Endometrium (tissue), 2 donors: ENCODE measurements at regions not wholly inside any gene's neighbourhood (a gene's known extent, or its start where the extent isn't known, plus 50 kb on each side); places are given as distances from the start of the nearest gene placed in this dataset.
"Not testable (repeated sequence)": the region's sequence is repeated elsewhere in the genome, so short reads cannot be mapped to it uniquely, and the experiment has no call there.

ENCODE experiments used
- FAIRE-seq: peaks from 2 replicates; lab custom pipeline; 2012; peaks lifted over from hg19 to GRCh38; lab: Jason Lieb, UNC
- donor health status: control.
- donor health status: control.

GRCh38 chr9:62833323-62834200 lies 1643.7 kb downstream of the SPATA31A7 start:
- not testable (repeated sequence) for FAIRE-seq

GRCh38 chr9:62837254-62837911 lies 1647.5 kb downstream of the SPATA31A7 start:
- FAIRE-seq, result not testable (repeated sequence)

- FAIRE-seq, result not testable (repeated sequence)
Observed at GRCh38 chr9:62838024-62838718, 1648.3 kb downstream of the SPATA31A7 start.

- FAIRE-seq, result not testable (repeated sequence)
Observed at GRCh38 chr9:62839168-62839567, 1649.3 kb downstream of the SPATA31A7 start.

GRCh38 chr9:62843145-62843544 lies 1653.3 kb downstream of the SPATA31A7 start:
- FAIRE-seq, result not testable (repeated sequence)

GRCh38 chr9:62843706-62844290 lies 1654.0 kb downstream of the SPATA31A7 start:
- FAIRE-seq, result not testable (repeated sequence)

- FAIRE-seq, result not testable (repeated sequence)
Observed at GRCh38 chr9:62844681-62845185, 1654.9 kb downstream of the SPATA31A7 start.

- FAIRE-seq, result not testable (repeated sequence)
Observed at GRCh38 chr9:62848258-62848657, 1658.4 kb downstream of the SPATA31A7 start.

- not testable (repeated sequence) for FAIRE-seq
Observed at GRCh38 chr9:62849991-62850390, 1660.2 kb downstream of the SPATA31A7 start.

- not testable (repeated sequence) for FAIRE-seq
Observed at GRCh38 chr9:62857280-62857679, 1667.4 kb downstream of the SPATA31A7 start.

- FAIRE-seq, result not testable (repeated sequence)
Observed at GRCh38 chr9:62858240-62858639, 1668.4 kb downstream of the SPATA31A7 start.

- not testable (repeated sequence) for FAIRE-seq
Observed at GRCh38 chr9:62860939-62861860, 1671.4 kb downstream of the SPATA31A7 start.

- not testable (repeated sequence) for FAIRE-seq
Observed at GRCh38 chr9:62862180-62862579, 1672.3 kb downstream of the SPATA31A7 start.

- FAIRE-seq, result not testable (repeated sequence)
Observed at GRCh38 chr9:62863319-62863718, 1673.5 kb downstream of the SPATA31A7 start.

GRCh38 chr9:62863867-62864266 lies 1674.0 kb downstream of the SPATA31A7 start:
- FAIRE-seq, result not testable (repeated sequence)

- FAIRE-seq, result not testable (repeated sequence)
Observed at GRCh38 chr9:62864481-62865469, 1674.9 kb downstream of the SPATA31A7 start.

- not testable (repeated sequence) for FAIRE-seq
Observed at GRCh38 chr9:62869061-62869460, 1679.2 kb downstream of the SPATA31A7 start.

GRCh38 chr9:62871765-62872164 lies 1681.9 kb downstream of the SPATA31A7 start:
- not testable (repeated sequence) for FAIRE-seq

GRCh38 chr9:62874213-62874612 lies 1684.4 kb downstream of the SPATA31A7 start:
- not testable (repeated sequence) for FAIRE-seq
